HEK293T (cell line): ENCODE measurements at regions not wholly inside any gene's neighbourhood (a gene's known extent, or its start where the extent isn't known, plus 50 kb on each side); places are given as distances from the start of the nearest gene placed in this dataset.

ENCODE experiments used
- BHLHE40 ChIP-seq: fragments of 450-650 bp; IDR thresholded peaks from 2 replicates; pipeline ENCODE4 v1.6.1; 2016; ENCODE audit warnings: mild to moderate bottlenecking, moderate library complexity, borderline replicate concordance
- ELF4 ChIP-seq: fragments of 450-650 bp; IDR thresholded peaks from 2 replicates; pipeline ENCODE4 v1.6.1; 2017; ENCODE audit warnings: antibody characterized with exemption
- FOXA1 ChIP-seq: fragments of 450-650 bp; IDR thresholded peaks from 2 replicates; pipeline ENCODE4 v1.6.1; 2016; ENCODE audit warnings: mild to moderate bottlenecking
- FOXM1 ChIP-seq: fragments of 450-650 bp; IDR thresholded peaks from 2 replicates; pipeline ENCODE4 v1.6.1; 2017; ENCODE audit warnings: mild to moderate bottlenecking, borderline replicate concordance
- HDGF ChIP-seq: fragments of 450-650 bp; IDR thresholded peaks from 2 replicates; pipeline ENCODE4 v1.6.1; 2017; ENCODE audit warnings: antibody characterized with exemption, borderline replicate concordance
- L3MBTL2 ChIP-seq: fragments of 450-650 bp; conservative IDR thresholded peaks from 2 replicates; pipeline ENCODE4 v1.6.1; 2016; ENCODE audit warnings: mild to moderate bottlenecking
- LEF1 ChIP-seq: fragments of 450-650 bp; IDR thresholded peaks from 2 replicates; pipeline ENCODE4 v1.6.1; 2017; ENCODE audit warnings: mild to moderate bottlenecking, borderline replicate concordance
- SP1 ChIP-seq: fragments of 450-650 bp; IDR thresholded peaks from 2 replicates; pipeline ENCODE4 v1.6.1; 2017
- SUZ12 ChIP-seq: fragments of 450-650 bp; IDR thresholded peaks from 2 replicates; pipeline ENCODE4 v1.6.1; 2016; ENCODE audit warnings: mild to moderate bottlenecking
- ZNF384 ChIP-seq: fragments of 450-650 bp; IDR thresholded peaks from 2 replicates; pipeline ENCODE4 v1.6.1; 2016
- TF ChIP-seq, protein P1 (sequence below): fragments of 450-650 bp; IDR thresholded peaks from 2 replicates; pipeline ENCODE4 v1.6.1; 2016

GRCh38 chr10:80737209-80737608 is 199.5 kb downstream of the SH2D4B start:
- TF ChIP-seq HDGF, result no peak
- TF ChIP-seq, protein P1, sequence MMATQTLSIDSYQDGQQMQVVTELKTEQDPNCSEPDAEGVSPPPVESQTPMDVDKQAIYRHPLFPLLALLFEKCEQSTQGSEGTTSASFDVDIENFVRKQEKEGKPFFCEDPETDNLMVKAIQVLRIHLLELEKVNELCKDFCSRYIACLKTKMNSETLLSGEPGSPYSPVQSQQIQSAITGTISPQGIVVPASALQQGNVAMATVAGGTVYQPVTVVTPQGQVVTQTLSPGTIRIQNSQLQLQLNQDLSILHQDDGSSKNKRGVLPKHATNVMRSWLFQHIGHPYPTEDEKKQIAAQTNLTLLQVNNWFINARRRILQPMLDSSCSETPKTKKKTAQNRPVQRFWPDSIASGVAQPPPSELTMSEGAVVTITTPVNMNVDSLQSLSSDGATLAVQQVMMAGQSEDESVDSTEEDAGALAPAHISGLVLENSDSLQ, result no peak
- TF ChIP-seq ELF4, result no peak
- no peak for TF ChIP-seq FOXM1
- TF ChIP-seq BHLHE40, result no peak
- TF ChIP-seq SP1, result no peak
- no peak for TF ChIP-seq L3MBTL2
- TF ChIP-seq SUZ12, result no peak
- TF ChIP-seq ZNF384, result no peak
- TF ChIP-seq FOXA1, result no peak
- no peak for TF ChIP-seq LEF1
